GM12892 (cell line): ENCODE measurements at regions not wholly inside any gene's neighbourhood (a gene's known extent, or its start where the extent isn't known, plus 50 kb on each side); places are given as distances from the start of the nearest gene placed in this dataset.

Experiments used
- DNase-seq: peaks from one replicate; pipeline ENCODE4 v3.0.0; 2011; ENCODE audit not compliant: insufficient read length
- FAIRE-seq: peaks from 2 replicates; lab custom pipeline; 2011; peaks lifted over from hg19 to GRCh38; lab: Jason Lieb, UNC
- POLR2A ChIP-seq: IDR thresholded peaks from 2 replicates; pipeline ENCODE4 v1.6.1; 2011; ENCODE audit warnings: low read depth, low read length, control low read depth
- POLR2AphosphoS5 ChIP-seq: IDR thresholded peaks from 2 replicates; pipeline ENCODE4 v1.6.1; 2011; ENCODE audit warnings: low read depth, low read length, control low read depth
- TAF1 ChIP-seq: IDR thresholded peaks from 2 replicates; pipeline ENCODE4 v1.6.1; 2011; ENCODE audit warnings: low read depth, mild to moderate bottlenecking, control low read depth, low read length, borderline replicate concordance

DNA sequence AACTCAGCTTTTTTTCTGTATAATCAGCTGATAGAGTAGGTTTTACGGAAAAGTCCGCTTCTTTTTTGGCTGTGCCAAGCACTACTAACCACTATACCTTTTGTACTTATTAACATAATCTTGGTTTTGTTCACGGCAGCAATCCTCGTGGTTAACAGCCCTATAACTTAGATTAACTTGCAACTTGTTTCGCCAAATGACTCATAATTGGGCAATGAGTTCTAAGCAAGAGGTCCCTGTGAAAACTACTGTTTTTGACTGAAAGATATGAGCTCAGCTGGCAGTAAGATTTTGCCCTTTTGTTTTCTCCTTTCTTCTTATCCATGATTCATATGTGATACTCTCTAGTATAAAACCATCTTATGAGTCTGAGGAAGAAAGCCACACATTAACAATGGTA is 345.0 kb upstream of the PCDH15 start:
- TF ChIP-seq POLR2AphosphoS5 (no peak), POLR2A (no peak), TAF1 (no peak)
- DNase-seq = no peak
- no peak for FAIRE-seq

DNA sequence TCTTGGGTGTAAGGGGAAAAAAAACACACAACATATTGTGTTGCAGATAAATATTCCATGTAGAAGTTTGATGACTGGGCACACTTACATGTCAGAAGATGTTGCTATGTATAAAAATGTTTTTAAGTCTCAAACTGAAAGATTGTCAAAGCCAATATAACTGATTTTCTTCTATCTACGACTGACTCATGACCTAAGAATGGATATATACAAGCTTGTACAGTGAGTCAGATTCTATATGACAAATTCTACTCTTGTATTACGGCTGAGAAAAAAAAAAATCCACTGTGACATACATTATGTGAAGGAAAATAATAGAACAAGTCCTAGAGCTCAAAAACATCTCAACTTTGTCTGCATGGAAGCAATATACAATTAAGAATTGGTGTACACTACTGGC is 343.0 kb upstream of the PCDH15 start:
- no peak for TF ChIP-seq TAF1
- no peak for TF ChIP-seq POLR2AphosphoS5
- TF ChIP-seq POLR2A = no peak
- DNase-seq = no peak
- no peak for FAIRE-seq

DNA sequence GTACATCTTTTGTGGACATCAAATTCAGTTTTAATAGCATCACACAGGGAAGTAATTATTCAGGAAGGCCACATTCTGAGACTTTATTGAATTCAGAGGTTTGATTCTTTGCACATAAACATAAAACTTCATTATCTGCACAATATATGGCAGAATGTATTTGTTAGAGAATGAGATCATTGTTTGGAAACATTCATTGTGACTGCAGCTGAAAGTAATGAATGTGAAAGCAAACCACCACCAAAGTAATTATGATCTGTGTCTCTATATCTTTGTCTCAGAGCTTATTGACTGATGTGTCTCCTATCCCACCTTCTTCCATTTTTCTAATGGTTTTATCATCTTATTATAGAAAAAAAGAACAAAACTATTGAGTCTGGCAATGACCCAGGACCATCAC is 340.9 kb upstream of the PCDH15 start:
- TF ChIP-seq TAF1 (no peak), POLR2A (no peak)
- FAIRE-seq = no peak
- DNase-seq = no peak

DNA sequence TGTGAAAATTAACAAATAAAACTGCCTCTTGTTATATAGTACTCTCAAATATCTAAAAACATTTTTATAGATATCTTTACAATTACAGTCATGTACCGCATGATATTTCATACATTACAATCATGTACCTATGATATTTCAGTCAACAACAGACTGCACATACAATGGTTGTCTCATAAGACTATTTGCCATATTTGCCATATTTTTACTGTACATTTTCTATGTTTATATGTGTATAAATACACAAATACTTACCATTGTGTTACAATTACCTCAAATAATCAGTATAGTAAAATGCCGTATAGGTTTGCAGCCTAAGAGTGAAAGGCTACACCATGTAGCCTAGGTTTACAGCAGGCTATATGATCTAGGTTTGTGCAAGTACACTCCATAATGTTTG is 336.0 kb upstream of the PCDH15 start:
- FAIRE-seq = no peak
- TF ChIP-seq POLR2AphosphoS5 = no peak
- TF ChIP-seq TAF1 = no peak
- TF ChIP-seq POLR2A = no peak

DNA sequence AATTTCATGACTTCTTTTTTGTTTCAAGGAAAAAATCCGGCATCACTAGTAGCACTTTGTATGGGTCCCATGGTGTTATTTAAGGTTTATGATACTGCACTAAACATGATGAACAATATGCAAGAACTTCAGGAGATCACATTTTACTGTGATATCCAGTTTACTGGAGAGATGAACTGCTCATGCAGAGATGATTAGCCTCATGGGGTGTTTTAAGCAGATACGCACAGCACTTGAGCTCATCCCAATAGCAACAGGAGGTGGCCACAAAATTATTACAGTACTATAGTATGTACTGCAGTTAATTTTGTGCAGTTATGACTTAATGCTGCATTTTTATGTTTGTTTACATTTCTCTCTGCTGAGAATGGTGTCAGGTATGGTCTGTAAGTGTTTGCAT is 303.7 kb upstream of the PCDH15 start:
- FAIRE-seq (no peak), DNase-seq (no peak)
- no peak for TF ChIP-seq POLR2AphosphoS5
- TF ChIP-seq TAF1 = no peak
- no peak for TF ChIP-seq POLR2A

More for the DNA sequence above, 336.0 kb upstream of the PCDH15 start:
- DNase-seq = no peak

DNA sequence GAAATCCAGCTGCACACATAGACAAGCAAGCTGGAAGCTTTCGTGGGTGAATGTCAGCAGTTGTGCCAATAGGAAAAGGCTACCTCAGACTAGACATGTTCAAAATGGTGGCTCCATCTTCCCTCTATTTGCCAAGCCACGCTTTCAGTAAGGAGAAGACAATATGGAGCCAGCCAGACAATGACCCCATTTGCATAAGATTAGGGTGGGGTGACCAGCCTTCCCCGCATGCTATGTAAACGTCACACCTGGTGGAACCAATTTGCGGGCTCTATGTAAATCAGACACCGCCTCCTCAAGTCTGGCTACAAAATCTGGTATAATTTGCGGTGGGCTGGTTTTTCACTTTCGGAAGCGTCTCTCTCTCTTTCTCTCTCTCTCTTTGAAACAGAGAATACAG is 297.4 kb upstream of the PCDH15 start:
- no peak for DNase-seq
- FAIRE-seq = no peak
- TF ChIP-seq POLR2AphosphoS5 = no peak
- TF ChIP-seq TAF1 = no peak
- no peak for TF ChIP-seq POLR2A

DNA sequence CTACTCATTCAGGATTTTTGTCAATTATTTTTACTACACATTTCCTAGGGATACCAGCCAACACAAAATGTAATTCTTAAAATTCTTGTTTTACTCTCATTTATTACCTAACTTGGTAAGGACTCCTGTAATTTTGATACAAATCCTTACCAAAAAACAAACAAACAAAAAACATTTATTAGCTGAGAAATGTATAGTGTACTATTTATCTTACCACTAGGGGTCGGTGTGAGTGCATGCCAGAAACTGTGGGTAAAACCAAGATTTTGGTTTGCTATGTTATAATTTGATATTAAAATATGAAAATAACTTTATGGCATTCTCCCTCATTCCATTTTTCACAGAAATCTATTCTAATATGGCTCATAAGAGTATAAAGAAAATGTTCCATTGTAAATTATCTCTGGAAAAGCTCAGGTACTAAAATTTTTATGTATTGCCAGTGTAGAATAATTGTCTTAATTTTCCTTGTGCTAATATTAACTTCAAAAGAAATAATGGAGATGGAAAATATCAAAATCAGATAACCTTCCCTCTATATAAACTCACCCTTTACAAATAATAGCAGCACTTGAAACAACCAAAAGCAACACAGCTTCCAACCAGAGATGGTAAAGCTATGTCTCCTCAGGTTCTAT is 290.8 kb upstream of the PCDH15 start:
- no peak for FAIRE-seq

DNA sequence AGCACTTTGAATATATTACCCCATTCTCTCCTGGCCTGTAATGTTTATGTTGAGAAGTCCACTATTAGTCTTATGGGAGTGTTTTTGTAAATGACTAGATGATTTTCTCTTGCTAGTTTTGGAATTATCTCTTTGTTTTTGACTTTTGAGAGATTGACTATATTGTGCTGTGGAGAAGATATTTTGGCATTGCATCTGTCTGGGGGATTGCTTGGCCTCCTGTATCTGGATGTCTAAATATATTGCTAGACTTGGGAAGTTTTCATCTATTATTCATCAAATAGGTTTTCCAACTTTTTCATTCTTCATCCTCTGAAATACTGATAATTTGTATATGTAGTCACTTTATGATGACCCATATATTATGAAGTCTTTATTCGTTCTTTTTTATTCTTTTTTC is 277.1 kb upstream of the PCDH15 start:
- no peak for TF ChIP-seq POLR2AphosphoS5
- FAIRE-seq = no peak
- DNase-seq = no peak

More for the DNA sequence above, 290.8 kb upstream of the PCDH15 start:
- no peak for DNase-seq
- TF ChIP-seq POLR2AphosphoS5 (no peak), POLR2A (no peak), TAF1 (no peak)

DNA sequence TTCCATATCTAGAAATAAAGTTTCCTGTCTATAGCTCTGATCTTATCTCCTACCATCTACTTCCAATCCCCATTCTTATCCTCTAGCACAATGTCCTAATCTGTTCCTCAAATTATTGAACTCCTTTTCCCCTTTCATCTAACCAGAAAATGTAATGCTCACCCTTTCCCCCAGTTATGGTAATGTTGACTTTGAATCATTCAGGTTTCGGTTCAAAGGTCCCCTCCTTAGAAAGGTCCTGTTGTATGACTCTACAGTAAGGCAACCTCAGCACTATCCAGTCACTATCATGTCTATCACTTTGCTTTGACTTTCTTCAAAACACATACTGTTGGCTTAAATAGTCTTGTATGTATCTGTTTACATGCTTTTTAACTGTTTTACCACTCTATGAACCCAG is 264.2 kb upstream of the PCDH15 start:
- no peak for FAIRE-seq
- no peak for TF ChIP-seq POLR2AphosphoS5
- no peak for TF ChIP-seq TAF1
- TF ChIP-seq POLR2A = no peak

DNA sequence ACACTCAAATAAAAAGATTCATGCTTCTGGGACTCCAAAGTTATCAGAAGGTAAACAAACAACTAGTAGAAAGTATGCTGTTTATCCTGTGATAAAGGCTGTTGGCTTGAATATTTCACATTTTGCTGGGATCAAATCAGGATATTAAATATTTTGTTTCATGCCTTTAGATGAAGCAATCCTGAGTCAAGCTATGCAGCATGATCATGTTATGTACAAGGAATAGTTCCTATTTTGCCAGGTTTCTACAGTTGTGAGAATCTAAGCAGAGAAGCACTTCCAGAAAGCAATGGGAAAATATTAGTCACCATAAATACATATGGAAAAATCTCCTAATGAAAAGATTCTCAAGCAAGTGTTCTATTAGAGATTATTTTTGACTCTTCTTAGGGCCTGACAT is 262.8 kb upstream of the PCDH15 start:
- no peak for DNase-seq
- TF ChIP-seq POLR2AphosphoS5 (no peak), POLR2A (no peak), TAF1 (no peak)
- FAIRE-seq = no peak

More for the DNA sequence above, 264.2 kb upstream of the PCDH15 start:
- DNase-seq = no peak

DNA sequence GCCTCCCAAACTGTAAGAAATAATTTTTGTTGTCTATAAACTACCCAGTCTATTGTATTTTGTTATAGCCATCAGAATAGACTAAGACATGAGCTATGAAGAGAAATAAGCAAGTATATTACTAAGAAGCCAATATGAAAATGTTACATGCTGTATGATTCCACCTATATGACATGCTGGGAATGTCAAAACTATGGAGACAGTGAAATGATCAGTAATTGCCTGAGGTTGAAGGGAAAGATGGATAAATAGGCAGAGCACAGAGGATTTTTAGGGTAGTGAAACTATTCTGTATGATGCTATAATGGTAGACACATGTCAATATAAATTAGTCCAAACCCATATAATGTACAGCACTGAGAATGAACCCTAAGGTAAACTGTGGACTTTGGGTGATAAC is 261.3 kb upstream of the PCDH15 start:
- no peak for TF ChIP-seq TAF1
- no peak for TF ChIP-seq POLR2AphosphoS5
- TF ChIP-seq POLR2A = no peak
- DNase-seq = no peak
- no peak for FAIRE-seq

DNA sequence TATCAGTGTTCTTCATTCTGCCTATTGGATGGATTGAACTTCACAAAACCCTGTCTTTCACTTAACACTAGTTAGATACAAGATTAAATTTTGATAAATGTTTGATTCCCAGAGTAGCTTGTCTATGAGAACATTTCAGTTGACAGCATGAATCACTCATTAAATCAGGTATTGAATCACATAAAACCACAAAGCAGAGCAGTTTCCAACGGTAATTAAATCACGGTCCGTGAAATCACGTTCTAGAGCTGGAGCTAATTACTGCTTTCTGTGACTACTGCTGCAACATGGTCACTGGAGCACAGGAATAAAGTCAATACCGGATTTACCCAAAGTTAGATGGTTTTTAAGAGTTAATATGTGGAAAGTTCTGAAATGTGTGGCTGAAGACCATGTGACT is 257.8 kb upstream of the PCDH15 start:
- no peak for DNase-seq
- FAIRE-seq = no peak
- TF ChIP-seq TAF1 (no peak), POLR2A (no peak), POLR2AphosphoS5 (no peak)

DNA sequence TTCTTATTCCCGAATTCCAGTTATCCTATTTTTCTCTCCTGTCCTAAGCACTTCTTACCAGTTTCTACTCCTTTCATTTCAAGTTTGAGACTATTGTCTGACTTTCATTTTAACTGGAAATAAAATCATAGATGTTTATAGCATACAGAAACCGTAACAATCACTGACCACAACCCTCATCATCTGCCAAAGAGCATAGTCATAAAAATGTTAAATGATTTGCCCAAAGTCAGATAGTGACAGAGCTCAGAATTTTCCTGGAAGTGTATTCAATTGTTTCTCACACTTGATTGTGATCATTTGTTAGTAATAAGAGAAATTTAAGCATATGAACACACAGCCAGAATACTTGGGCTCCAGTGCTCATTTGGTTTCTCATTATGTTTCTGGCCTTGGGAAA is 250.5 kb upstream of the PCDH15 start:
- TF ChIP-seq TAF1 (no peak), POLR2AphosphoS5 (no peak), POLR2A (no peak)
- no peak for FAIRE-seq
- no peak for DNase-seq
